Endothelial cell (in vitro differentiated cells): ENCODE measurements at regions not wholly inside any gene's neighbourhood (a gene's known extent, or its start where the extent isn't known, plus 50 kb on each side); places are given as distances from the start of the nearest gene placed in this dataset.

Experiments
- DNase-seq: peaks from one replicate; pipeline ENCODE4 v3.0.0; 2021; ENCODE audit warnings: low spot score
- H3K27ac Mint-ChIP-seq: one replicate; pipeline ENCODE4 v1.8.0; 2021; ENCODE audit warnings: mixed read lengths, inconsistent platforms; ENCODE audit not compliant: unreplicated experiment
- H3K27me3 Mint-ChIP-seq: one replicate; pipeline ENCODE4 v1.8.0; 2021; ENCODE audit warnings: mild to moderate bottlenecking, moderate library complexity, mixed read lengths, inconsistent platforms; ENCODE audit not compliant: unreplicated experiment
- H3K36me3 Mint-ChIP-seq: one replicate; pipeline ENCODE4 v1.8.0; 2021; ENCODE audit warnings: mild to moderate bottlenecking, low read depth, mixed read lengths, inconsistent platforms; ENCODE audit not compliant: unreplicated experiment
- H3K4me1 Mint-ChIP-seq: one replicate; pipeline ENCODE4 v1.8.0; 2021; ENCODE audit warnings: mild to moderate bottlenecking, mixed read lengths, inconsistent platforms; ENCODE audit not compliant: unreplicated experiment
- H3K4me3 Mint-ChIP-seq: one replicate; pipeline ENCODE4 v1.8.0; 2021; ENCODE audit warnings: mild to moderate bottlenecking, mixed read lengths, inconsistent platforms; ENCODE audit not compliant: unreplicated experiment
- H3K9me3 Mint-ChIP-seq: one replicate; pipeline ENCODE4 v1.8.0; 2021; ENCODE audit warnings: mixed read lengths, inconsistent platforms; ENCODE audit not compliant: unreplicated experiment
- TF ChIP-seq, protein P1 (sequence below): fragments of 200-600 bp; sonication (generic); IDR thresholded peaks from one replicate; pipeline ENCODE4 v1.5.0; 2021; ENCODE audit warnings: antibody characterized with exemption; ENCODE audit not compliant: unreplicated experiment

DNA sequence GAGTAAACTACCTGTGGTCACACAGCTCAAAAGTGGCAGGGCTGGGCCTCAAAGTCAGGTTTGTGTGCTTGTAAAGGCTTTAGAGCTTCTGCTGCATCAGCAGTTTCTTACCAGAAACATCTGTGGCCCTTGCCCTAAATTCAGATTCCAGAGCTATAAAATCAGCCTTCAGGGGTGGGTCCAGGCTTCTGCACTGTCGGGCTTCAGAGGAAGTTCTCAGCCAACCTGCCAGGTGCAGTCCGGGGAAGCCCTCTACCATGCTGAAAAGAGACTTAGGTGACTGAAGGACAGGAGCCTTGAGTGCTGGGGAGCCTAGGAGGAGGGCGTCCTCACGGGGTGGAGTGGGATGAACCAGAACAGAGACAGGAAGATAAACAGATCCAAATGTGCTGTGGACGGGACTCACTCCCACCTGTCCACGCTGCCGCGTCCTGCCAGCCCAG lies 69.9 kb upstream of the HS6ST1 start:
- peaks cover 1% of the 10 kb centered on the region for H3K27me3 Mint-ChIP-seq
- DNase-seq = no peak
- no peak overlapping the region for H3K4me3 Mint-ChIP-seq
- H3K36me3 Mint-ChIP-seq = no peaks in the 10 kb centered on the region
- no peaks in the 10 kb centered on the region for H3K4me1 Mint-ChIP-seq
- TF ChIP-seq, protein P1, sequence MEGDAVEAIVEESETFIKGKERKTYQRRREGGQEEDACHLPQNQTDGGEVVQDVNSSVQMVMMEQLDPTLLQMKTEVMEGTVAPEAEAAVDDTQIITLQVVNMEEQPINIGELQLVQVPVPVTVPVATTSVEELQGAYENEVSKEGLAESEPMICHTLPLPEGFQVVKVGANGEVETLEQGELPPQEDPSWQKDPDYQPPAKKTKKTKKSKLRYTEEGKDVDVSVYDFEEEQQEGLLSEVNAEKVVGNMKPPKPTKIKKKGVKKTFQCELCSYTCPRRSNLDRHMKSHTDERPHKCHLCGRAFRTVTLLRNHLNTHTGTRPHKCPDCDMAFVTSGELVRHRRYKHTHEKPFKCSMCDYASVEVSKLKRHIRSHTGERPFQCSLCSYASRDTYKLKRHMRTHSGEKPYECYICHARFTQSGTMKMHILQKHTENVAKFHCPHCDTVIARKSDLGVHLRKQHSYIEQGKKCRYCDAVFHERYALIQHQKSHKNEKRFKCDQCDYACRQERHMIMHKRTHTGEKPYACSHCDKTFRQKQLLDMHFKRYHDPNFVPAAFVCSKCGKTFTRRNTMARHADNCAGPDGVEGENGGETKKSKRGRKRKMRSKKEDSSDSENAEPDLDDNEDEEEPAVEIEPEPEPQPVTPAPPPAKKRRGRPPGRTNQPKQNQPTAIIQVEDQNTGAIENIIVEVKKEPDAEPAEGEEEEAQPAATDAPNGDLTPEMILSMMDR = no peak
- no peaks in the 10 kb centered on the region for H3K9me3 Mint-ChIP-seq
- no peak overlapping the region for H3K27ac Mint-ChIP-seq

DNA sequence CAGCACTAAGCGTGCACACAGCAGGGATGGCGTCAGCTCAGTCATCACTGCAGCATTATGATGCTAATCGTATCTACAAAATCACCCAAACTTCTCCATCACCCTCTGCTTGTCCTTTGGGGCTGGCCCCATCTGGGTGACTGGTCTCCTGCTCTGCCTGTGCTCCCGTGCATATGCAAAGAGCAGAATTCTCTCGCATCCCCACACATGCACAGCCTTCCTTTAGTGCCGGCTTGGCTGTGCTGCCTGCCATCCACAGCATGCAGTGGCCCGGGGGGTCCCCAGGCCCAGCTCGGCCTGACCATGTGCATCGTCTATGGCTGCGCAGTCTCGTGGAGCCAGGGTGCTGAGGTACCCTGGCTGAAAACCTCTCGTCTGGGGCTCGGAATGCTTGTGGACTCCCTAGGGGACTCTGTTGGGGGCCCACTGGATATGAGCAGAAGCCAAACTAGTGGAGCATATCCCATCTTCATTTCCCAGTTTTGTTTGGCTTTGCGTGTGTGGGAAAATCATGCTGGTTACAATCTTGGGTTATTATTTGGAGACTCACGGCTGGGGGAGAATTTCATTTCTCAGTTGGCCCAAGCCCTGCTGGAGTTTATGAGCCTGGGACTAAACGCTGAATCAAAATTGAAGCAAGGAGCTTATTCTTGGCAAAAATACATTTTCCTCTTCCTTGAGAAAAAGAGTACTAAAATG lies 70.9 kb upstream of the HS6ST1 start:
- Mint-ChIP-seq H3K4me3 (no peak overlapping the region), H3K27ac (no peak overlapping the region), H3K27me3 (peaks cover 1% of the 10 kb centered on the region), H3K36me3 (no peaks in the 10 kb centered on the region), H3K4me1 (no peaks in the 10 kb centered on the region), H3K9me3 (no peaks in the 10 kb centered on the region)
- no peak for DNase-seq
- TF ChIP-seq, protein P1 = no peak

DNA sequence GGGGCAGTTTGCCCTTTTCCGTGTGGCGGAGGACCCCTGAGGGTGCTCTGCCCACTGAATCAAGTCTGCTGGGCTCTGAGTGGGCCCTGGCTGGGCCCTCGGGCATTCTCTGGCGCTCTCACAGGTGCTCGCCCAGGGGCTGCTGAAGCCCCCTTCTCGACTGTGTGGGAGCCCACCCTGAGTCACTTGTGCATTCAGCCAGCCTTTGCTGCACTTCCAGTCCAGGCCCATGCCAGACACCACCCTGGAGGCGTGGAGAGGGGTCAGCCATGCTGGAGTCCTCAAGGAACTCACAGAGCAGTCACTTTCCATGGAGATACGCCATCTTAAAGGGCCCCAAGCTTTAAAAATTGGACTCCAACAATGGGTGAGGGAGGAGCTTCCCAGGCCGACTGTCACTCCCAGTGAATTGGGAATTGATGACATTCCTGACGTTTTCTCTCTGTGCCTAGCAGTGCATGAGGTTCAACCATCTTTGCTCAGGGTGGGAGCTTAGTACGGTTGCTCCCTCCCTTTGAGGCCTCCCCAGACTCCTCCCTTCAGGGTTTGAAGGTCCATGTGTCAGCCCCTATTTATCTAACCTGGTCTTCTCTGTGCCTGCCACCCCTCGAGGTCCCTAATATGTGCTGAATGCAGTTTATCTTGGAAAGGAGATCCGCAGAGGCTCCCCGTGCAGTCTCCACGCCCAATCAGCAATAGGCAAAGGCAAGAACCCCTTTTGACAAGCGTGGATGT lies 71.8 kb upstream of the HS6ST1 start:
- TF ChIP-seq, protein P1 = no peak
- no peak overlapping the region for H3K27ac Mint-ChIP-seq
- DNase-seq = no peak
- H3K9me3 Mint-ChIP-seq = no peaks in the 10 kb centered on the region
- H3K27me3 Mint-ChIP-seq = peaks cover 1% of the 10 kb centered on the region
- H3K4me3 Mint-ChIP-seq = no peak overlapping the region
- H3K36me3 Mint-ChIP-seq = no peaks in the 10 kb centered on the region
- H3K4me1 Mint-ChIP-seq = no peaks in the 10 kb centered on the region

DNA sequence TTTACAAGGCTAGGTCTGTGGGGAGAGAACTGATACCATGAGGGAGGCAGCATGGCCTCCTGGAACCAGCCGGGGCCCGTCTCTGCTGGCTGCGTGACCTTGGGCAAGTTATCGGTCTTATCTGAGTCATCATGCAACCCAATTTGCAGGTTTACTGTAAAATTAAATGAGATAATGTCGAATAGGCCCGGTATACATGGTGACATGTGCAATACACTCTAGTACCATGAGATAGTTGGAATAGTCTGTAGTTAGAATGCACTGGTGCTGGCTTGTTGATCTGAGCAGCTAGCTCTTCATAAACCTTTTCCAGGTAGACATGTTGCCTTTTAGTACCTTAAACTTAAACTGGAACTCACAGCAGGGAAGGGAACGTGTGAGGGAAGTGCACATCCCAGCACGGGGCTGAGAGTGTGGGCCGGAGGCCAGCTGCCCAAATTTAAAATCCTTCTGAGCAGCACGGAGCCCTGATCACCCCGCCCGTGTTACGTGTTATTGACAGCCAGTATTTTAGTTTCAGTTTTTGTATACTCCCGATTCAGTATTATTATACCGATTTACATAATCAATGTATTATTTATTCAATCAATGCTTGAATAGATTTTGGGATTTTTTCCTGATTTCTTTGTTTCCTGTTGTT lies 72.4 kb upstream of the HS6ST1 start:
- H3K27me3 Mint-ChIP-seq = peaks cover 1% of the 10 kb centered on the region
- H3K27ac Mint-ChIP-seq = no peak overlapping the region
- TF ChIP-seq, protein P1 = no peak
- no peak overlapping the region for H3K4me3 Mint-ChIP-seq
- peaks cover 5% of the 10 kb centered on the region for H3K4me1 Mint-ChIP-seq
- H3K36me3 Mint-ChIP-seq = no peaks in the 10 kb centered on the region
- DNase-seq = no peak
- no peaks in the 10 kb centered on the region for H3K9me3 Mint-ChIP-seq
